GM12891 (cell line): ENCODE measurements at regions not wholly inside any gene's neighbourhood (a gene's known extent, or its start where the extent isn't known, plus 50 kb on each side); places are given as distances from the start of the nearest gene placed in this dataset.

Experiments
- POLR2A ChIP-seq: IDR thresholded peaks from 2 replicates; pipeline ENCODE4 v1.6.1; 2011; ENCODE audit warnings: low read depth, low read length, control low read depth
- TAF1 ChIP-seq: IDR thresholded peaks from 2 replicates; pipeline ENCODE4 v1.6.1; 2011; ENCODE audit warnings: low read depth, low read length, control low read depth

DNA sequence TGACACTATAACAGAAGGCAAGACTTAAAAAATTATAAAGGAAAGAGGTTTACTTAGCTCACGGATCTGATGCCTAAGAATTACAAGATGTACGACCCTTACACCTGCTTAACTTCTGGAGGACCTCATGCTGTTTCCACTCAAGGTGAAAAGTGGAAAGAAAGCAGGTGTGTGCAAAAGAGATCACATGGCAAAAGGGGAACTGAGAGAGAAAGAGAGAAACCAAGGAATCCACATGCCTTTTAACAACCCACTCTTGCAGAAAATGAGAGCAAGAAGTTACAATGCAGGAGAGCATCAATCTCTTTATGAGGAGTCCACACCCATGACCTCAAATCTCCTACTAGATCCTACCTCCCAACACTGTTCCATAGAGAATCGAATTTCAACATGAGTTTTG lies 2382.2 kb downstream of the TP53TG3F start:
- TF ChIP-seq POLR2A (no peak), TAF1 (no peak)
